GM23338 (cell line): ENCODE measurements at regions not wholly inside any gene's neighbourhood (a gene's known extent, or its start where the extent isn't known, plus 50 kb on each side); places are given as distances from the start of the nearest gene placed in this dataset.

ENCODE experiments used
- ATAC-seq: fragments of 200-7000 bp; cut with Tn5 transposase; 3 replicates; pipeline ENCODE4 v1.9.1; 2020
- DNase-seq: peaks from one replicate; pipeline ENCODE4 v3.0.0-alpha.2; 2015; ENCODE audit warnings: low spot score
- H2AFZ ChIP-seq: fragments of 200-600 bp; sonication (generic); 2 replicates; pipeline ENCODE4 v1.8.0; 2016; ENCODE audit warnings: antibody characterized with exemption, mild to moderate bottlenecking, moderate library complexity
- H3F3A ChIP-seq: fragments of 200-600 bp; sonication (generic); replicated peaks from 2 replicates; pipeline ENCODE4 v1.8.0; 2017; ENCODE audit warnings: antibody characterized with exemption, mixed run types, low read depth
- H3K27ac ChIP-seq: fragments of 200-600 bp; sonication (generic); 2 replicates; pipeline ENCODE4 v1.6.1; 2016; ENCODE audit warnings: low read depth
- H3K27me3 ChIP-seq: fragments of 200-600 bp; sonication (generic); 2 replicates; pipeline ENCODE4 v1.8.0; 2016; ENCODE audit warnings: mild to moderate bottlenecking, mixed run types, moderate library complexity; ENCODE audit not compliant: insufficient read depth
- H3K36me3 ChIP-seq: fragments of 200-600 bp; sonication (generic); 2 replicates; pipeline ENCODE4 v1.8.0; 2016; ENCODE audit warnings: mild to moderate bottlenecking; ENCODE audit not compliant: insufficient read depth
- H3K4me1 ChIP-seq: fragments of 200-600 bp; sonication (generic); 2 replicates; pipeline ENCODE4 v1.8.0; 2016; ENCODE audit warnings: mild to moderate bottlenecking, moderate library complexity; ENCODE audit not compliant: insufficient read depth
- H3K4me2 ChIP-seq: fragments of 200-600 bp; sonication (generic); 2 replicates; pipeline ENCODE4 v1.7.1; 2017; ENCODE audit warnings: mixed run types
- H3K4me3 ChIP-seq: fragments of 200-600 bp; sonication (generic); 2 replicates; pipeline ENCODE4 v1.6.1; 2016; ENCODE audit warnings: mixed run types
- H3K79me2 ChIP-seq: fragments of 200-600 bp; sonication (generic); replicated peaks from 2 replicates; pipeline ENCODE4 v1.8.0; 2017; ENCODE audit warnings: mild to moderate bottlenecking; ENCODE audit not compliant: insufficient read depth
- H3K9me2 ChIP-seq: fragments of 200-600 bp; sonication (generic); 2 replicates; pipeline ENCODE4 v1.8.0; 2017; ENCODE audit not compliant: insufficient read depth
- H4K20me1 ChIP-seq: fragments of 200-600 bp; sonication (generic); replicated peaks from 2 replicates; pipeline ENCODE4 v1.8.0; 2017; ENCODE audit warnings: mild to moderate bottlenecking; ENCODE audit not compliant: insufficient read depth
- H3K27ac Mint-ChIP-seq: 2 replicates; pipeline ENCODE4 v1.8.0; 2020; ENCODE audit warnings: inconsistent platforms, mild to moderate bottlenecking, moderate library complexity, mixed read lengths
- H3K27me3 Mint-ChIP-seq: 3 replicates; pipeline ENCODE4 v1.8.0; 2022; ENCODE audit warnings: low read depth, mild to moderate bottlenecking, moderate library complexity, mixed read lengths, inconsistent platforms; ENCODE audit not compliant: insufficient read depth, poor library complexity
- H3K36me3 Mint-ChIP-seq: 3 replicates; pipeline ENCODE4 v1.8.0; 2021; ENCODE audit warnings: low read depth, mild to moderate bottlenecking, inconsistent platforms, moderate library complexity, mixed read lengths
- H3K4me1 Mint-ChIP-seq: 3 replicates; pipeline ENCODE4 v1.8.0; 2020; ENCODE audit warnings: mild to moderate bottlenecking, inconsistent platforms, mixed read lengths
- H3K4me3 Mint-ChIP-seq: 3 replicates; pipeline ENCODE4 v1.8.0; 2021; ENCODE audit warnings: moderate library complexity, mild to moderate bottlenecking, inconsistent platforms, mixed read lengths
- H3K9me3 Mint-ChIP-seq: 3 replicates; pipeline ENCODE4 v1.8.0; 2020; ENCODE audit warnings: moderate library complexity, mild to moderate bottlenecking, inconsistent platforms, mixed read lengths
- CREB1 ChIP-seq: fragments of 250-450 bp; sonication (Bioruptor Pico); IDR thresholded peaks from 2 replicates; pipeline ENCODE4 v1.5.0; 2020; ENCODE audit warnings: low read depth, mild to moderate bottlenecking, moderate library complexity
- CTCF ChIP-seq, 2 experiments: fragments of 200-600 bp in 1 of 2; sonication (generic) in 1 of 2; conservative IDR thresholded peaks; 2 replicates each; pipeline versions ENCODE4 v1.5.1 to v1.6.1; 2016 to 2017; ENCODE audit warnings: antibody characterized with exemption in 2 of 2, low read depth in 2 of 2, mild to moderate bottlenecking in 2 of 2, moderate library complexity in 1 of 2
- ETS1 ChIP-seq: IDR thresholded peaks from 2 replicates; pipeline ENCODE4 v1.6.1; 2016; ENCODE audit warnings: antibody characterized with exemption
- EZH2 ChIP-seq: fragments of 200-600 bp; sonication (generic); IDR thresholded peaks from one replicate; pipeline ENCODE4 v1.8.0; 2017; ENCODE audit warnings: antibody characterized with exemption, mild to moderate bottlenecking, low read depth; ENCODE audit not compliant: unreplicated experiment
- EZH2phosphoT487 ChIP-seq: fragments of 200-600 bp; sonication (generic); IDR thresholded peaks from one replicate; pipeline ENCODE4 v1.8.1; 2018; ENCODE audit warnings: antibody characterized with exemption; ENCODE audit not compliant: unreplicated experiment
- JUNB ChIP-seq: IDR thresholded peaks from one replicate; pipeline ENCODE4 v1.6.1; 2016; ENCODE audit warnings: antibody characterized with exemption; ENCODE audit not compliant: unreplicated experiment
- NANOG ChIP-seq: IDR thresholded peaks from 2 replicates; pipeline ENCODE4 v1.6.1; 2016; ENCODE audit warnings: antibody characterized with exemption, borderline replicate concordance
- POLR2AphosphoS5 ChIP-seq: IDR thresholded peaks from 2 replicates; pipeline ENCODE4 v1.6.1; 2016; ENCODE audit warnings: antibody characterized with exemption, low read depth
- REST ChIP-seq: IDR thresholded peaks from one replicate; pipeline ENCODE4 v1.6.1; 2018; ENCODE audit warnings: antibody characterized with exemption; ENCODE audit not compliant: unreplicated experiment
- STAT1 ChIP-seq: IDR thresholded peaks from one replicate; pipeline ENCODE4 v1.6.1; 2016; ENCODE audit warnings: antibody characterized with exemption; ENCODE audit not compliant: unreplicated experiment
- ZNF114 ChIP-seq: fragments of 250-450 bp; sonication (Bioruptor Pico); IDR thresholded peaks from 2 replicates; pipeline ENCODE4 v1.5.0; 2020; ENCODE audit warnings: mild to moderate bottlenecking, moderate library complexity
- ZNF331 ChIP-seq: fragments of 250-450 bp; sonication (Bioruptor Pico); IDR thresholded peaks from 2 replicates; pipeline ENCODE4 v1.5.0; 2020; ENCODE audit warnings: low read depth, mild to moderate bottlenecking, moderate library complexity
- ZNF462 ChIP-seq: fragments of 250-450 bp; sonication (Bioruptor Pico); IDR thresholded peaks from 2 replicates; pipeline ENCODE4 v1.5.0; 2020; ENCODE audit warnings: mild to moderate bottlenecking, moderate library complexity

- no peaks in the 10 kb centered on the region for H3K79me2 ChIP-seq
- H3K9me2 ChIP-seq, result no peaks in the 10 kb centered on the region
- Mint-ChIP-seq H3K4me1 (no peaks in the 10 kb centered on the region), H3K27me3 (no peaks in the 10 kb centered on the region), H3K27ac (no peak overlapping the region), H3K36me3 (peaks cover 42% of the 10 kb centered on the region), H3K9me3 (peaks cover 57% of the 10 kb centered on the region), H3K4me3 (no peak overlapping the region)
- no peaks in the 10 kb centered on the region for H3K4me1 ChIP-seq
- H4K20me1 ChIP-seq, result no peaks in the 10 kb centered on the region
- no peak for TF ChIP-seq NANOG
- no peak for TF ChIP-seq ZNF331 (CRISPR knock-in tag)
- no peak for TF ChIP-seq CREB1 (CRISPR knock-in tag)
- no peak for TF ChIP-seq JUNB
- TF ChIP-seq ZNF462 (CRISPR knock-in tag), result no peak
- TF ChIP-seq STAT1, result no peak
- no peak for TF ChIP-seq POLR2AphosphoS5
- TF ChIP-seq ETS1, result no peak
- TF ChIP-seq EZH2phosphoT487, result no peak
- TF ChIP-seq CTCF (conservative IDR thresholded peaks at IDR 0.05; ENCODE audit: low read depth in 2 of 2), result no peak
- TF ChIP-seq ZNF114 (CRISPR knock-in tag), result no peak
- TF ChIP-seq EZH2, result no peak
- TF ChIP-seq REST, result no peak
- H3F3A ChIP-seq, result no peaks in the 10 kb centered on the region
- H3K4me2 ChIP-seq, result no peak overlapping the region
- peaks cover 26% of the 10 kb centered on the region for H3K36me3 ChIP-seq
- no peaks in the 10 kb centered on the region for H3K27me3 ChIP-seq
- H2AFZ ChIP-seq, result no peak overlapping the region
- no peak overlapping the region for H3K4me3 ChIP-seq
- no peak overlapping the region for H3K27ac ChIP-seq
- ATAC-seq, result no peak
- no peak for DNase-seq
Observed at GRCh38 chr18:51630706-51631105, 433.2 kb upstream of the MEX3C start.
